IMR-90 (cell line): ENCODE measurements at regions not wholly inside any gene's neighbourhood (a gene's known extent, or its start where the extent isn't known, plus 50 kb on each side); places are given as distances from the start of the nearest gene placed in this dataset.

ENCODE experiments used
- ATAC-seq: fragments of 200-7000 bp; cut with Tn5 transposase; 2 replicates; pipeline ENCODE4 v1.9.1; 2020; ENCODE audit warnings: low read depth, mild to moderate bottlenecking, moderate library complexity
- BruUV-seq: library from RNA; stranded (reverse); fragments of 400-500 nt; replicated peaks from 2 replicates; lab custom pipeline; 2021; lab: Mats Ljungman, UMichigan
- CTCF ChIA-PET: fragments of 300-600 bp; formaldehyde crosslinking; extraction: SDS; loops from one replicate; lab custom pipeline; 2021; ENCODE audit warnings: antibody characterized with exemption; lab: Yijun Ruan, JAX
- POLR2A ChIA-PET: fragments of 300-600 bp; sonication (Branson Sonifier 250); formaldehyde crosslinking; loops from one replicate; lab custom pipeline; 2022; ENCODE audit warnings: antibody characterized with exemption; ENCODE audit not compliant: unreplicated experiment; lab: Charles Lee
- DNase-seq: peaks from one replicate; pipeline ENCODE4 v3.0.0; 2013
- H2AFZ ChIP-seq: replicated peaks from 2 replicates; pipeline ENCODE3; 2013; ENCODE audit warnings: low read length, mild to moderate bottlenecking; ENCODE audit not compliant: poor library complexity
- H2AK5ac ChIP-seq: 2 replicates; pipeline ENCODE4 v1.6.1; 2013; ENCODE audit warnings: low read depth, low read length, inconsistent platforms
- H2AK9ac ChIP-seq: replicated peaks from 2 replicates; pipeline ENCODE3; 2013; ENCODE audit warnings: mild to moderate bottlenecking, low read depth, low read length, moderate library complexity; ENCODE audit not compliant: poor library complexity
- H2BK120ac ChIP-seq: 2 replicates; pipeline ENCODE4 v1.6.1; 2013; ENCODE audit warnings: low read depth, low read length, inconsistent platforms
- H2BK15ac ChIP-seq: 3 replicates; pipeline ENCODE4 v1.6.1; 2013; ENCODE audit warnings: low read depth, low read length, inconsistent platforms
- H2BK20ac ChIP-seq: 2 replicates; pipeline ENCODE4 v1.6.1; 2013; ENCODE audit warnings: low read depth, mild to moderate bottlenecking, inconsistent platforms, low read length, moderate library complexity
- H2BK5ac ChIP-seq: 2 replicates; pipeline ENCODE4 v1.6.1; 2013; ENCODE audit warnings: mild to moderate bottlenecking, low read depth, low read length, inconsistent platforms; ENCODE audit not compliant: poor library complexity, severe bottlenecking
- H3K14ac ChIP-seq: replicated peaks from 2 replicates; pipeline ENCODE4 v1.6.1; 2013; ENCODE audit warnings: low read depth, low read length, inconsistent platforms
- H3K18ac ChIP-seq: 2 replicates; pipeline ENCODE4 v1.6.1; 2013; ENCODE audit warnings: low read depth, low read length, control low read depth
- H3K23ac ChIP-seq: 2 replicates; pipeline ENCODE4 v1.6.1; 2013; ENCODE audit warnings: low read depth, low read length, inconsistent platforms
- H3K27ac ChIP-seq: 2 replicates; pipeline ENCODE4 v1.5.1; 2013; ENCODE audit warnings: mild to moderate bottlenecking, control low read depth, low read length; ENCODE audit not compliant: insufficient read depth
- H3K27me3 ChIP-seq: 2 replicates; pipeline ENCODE4 v1.6.1; 2013; ENCODE audit warnings: low read length; ENCODE audit not compliant: control insufficient read depth, insufficient read depth
- H3K36me3 ChIP-seq: 2 replicates; pipeline ENCODE4 v1.6.1; 2013; ENCODE audit warnings: low read length, mixed read lengths; ENCODE audit not compliant: control insufficient read depth, insufficient read depth
- H3K4ac ChIP-seq: 2 replicates; pipeline ENCODE4 v1.6.1; 2013; ENCODE audit warnings: low read depth, low read length, inconsistent platforms
- H3K4me1 ChIP-seq: 2 replicates; pipeline ENCODE4 v1.6.1; 2013; ENCODE audit warnings: low read length, mixed read lengths; ENCODE audit not compliant: control insufficient read depth, insufficient read depth
- H3K4me2 ChIP-seq: 2 replicates; pipeline ENCODE4 v1.6.1; 2013; ENCODE audit warnings: low read depth, mild to moderate bottlenecking, control low read depth, low read length, moderate library complexity
- H3K4me3 ChIP-seq: 2 replicates; pipeline ENCODE4 v1.5.1; 2013; ENCODE audit warnings: low read depth, mild to moderate bottlenecking, control low read depth, low read length, moderate library complexity; ENCODE audit not compliant: insufficient read depth
- H3K56ac ChIP-seq: 2 replicates; pipeline ENCODE4 v1.6.1; 2013; ENCODE audit warnings: low read length, inconsistent platforms; ENCODE audit not compliant: insufficient read depth; ENCODE audit errors: extremely low read depth
- H3K79me1 ChIP-seq, 2 experiments: 2 replicates each; pipeline ENCODE4 v1.6.1; 2013; ENCODE audit warnings: low read length in 2 of 2, inconsistent platforms in 1 of 2, low read depth in 1 of 2
- H3K9ac ChIP-seq: 2 replicates; pipeline ENCODE4 v1.6.1; 2013; ENCODE audit warnings: low read depth, low read length, control low read depth
- H3K9me1 ChIP-seq: 2 replicates; pipeline ENCODE4 v1.6.1; 2013; ENCODE audit warnings: low read length, inconsistent platforms; ENCODE audit not compliant: insufficient read depth
- H3K9me3 ChIP-seq: 2 replicates; pipeline ENCODE4 v1.6.1; 2013; ENCODE audit warnings: low read length; ENCODE audit not compliant: control insufficient read depth, insufficient read depth
- H4K20me1 ChIP-seq: 2 replicates; pipeline ENCODE4 v1.6.1; 2013; ENCODE audit warnings: low read length, inconsistent platforms; ENCODE audit not compliant: insufficient read depth
- H4K5ac ChIP-seq: 2 replicates; pipeline ENCODE4 v1.6.1; 2013; ENCODE audit warnings: mild to moderate bottlenecking, low read depth, low read length, control low read depth
- H4K8ac ChIP-seq, 2 experiments: 2 replicates each; pipeline ENCODE4 v1.6.1; 2013; ENCODE audit warnings: low read depth in 2 of 2, low read length in 2 of 2, control low read depth in 1 of 2, inconsistent platforms in 1 of 2
- H4K91ac ChIP-seq: 2 replicates; pipeline ENCODE4 v1.6.1; 2013; ENCODE audit warnings: low read depth, low read length, inconsistent platforms; ENCODE audit not compliant: insufficient read depth
- CHD1 ChIP-seq: IDR thresholded peaks from 2 replicates; pipeline ENCODE4 v1.6.1; 2012; ENCODE audit warnings: low read depth, low read length, improper control_type of control experiment
- CTCF ChIP-seq: conservative IDR thresholded peaks from 2 replicates; pipeline ENCODE4 v1.5.1; 2012; ENCODE audit warnings: mild to moderate bottlenecking, low read depth, low read length, improper control_type of control experiment
- ELK1 ChIP-seq: fragments of 150-350 bp; IDR thresholded peaks from 2 replicates; pipeline ENCODE4 v1.6.1; 2016; ENCODE audit warnings: low read depth, mild to moderate bottlenecking, low read length, moderate library complexity, borderline replicate concordance
- FOS ChIP-seq: fragments of 150-350 bp; IDR thresholded peaks from 2 replicates; pipeline ENCODE4 v1.6.1; 2016; ENCODE audit warnings: low read depth, low read length
- MAFK ChIP-seq: IDR thresholded peaks from 2 replicates; pipeline ENCODE4 v1.6.1; 2012; ENCODE audit warnings: low read depth, low read length, improper control_type of control experiment
- MAZ ChIP-seq: IDR thresholded peaks from 2 replicates; pipeline ENCODE4 v1.6.1; 2012; ENCODE audit warnings: low read depth, mild to moderate bottlenecking, low read length, improper control_type of control experiment, moderate library complexity, borderline replicate concordance
- POLR2A ChIP-seq: IDR thresholded peaks from 2 replicates; pipeline ENCODE4 v1.6.1; 2012; ENCODE audit warnings: mild to moderate bottlenecking, low read depth, low read length
- RAD21 ChIP-seq: IDR thresholded peaks from 2 replicates; pipeline ENCODE4 v1.6.1; 2012; ENCODE audit warnings: low read length, improper control_type of control experiment
- RCOR1 ChIP-seq: IDR thresholded peaks from 2 replicates; pipeline ENCODE4 v1.6.1; 2012; ENCODE audit warnings: mild to moderate bottlenecking, low read length, improper control_type of control experiment; ENCODE audit not compliant: insufficient replicate concordance
- SMC3 ChIP-seq: fragments of 150-350 bp; IDR thresholded peaks from 2 replicates; pipeline ENCODE4 v1.6.1; 2016; ENCODE audit warnings: low read depth, mild to moderate bottlenecking, antibody characterized with exemption, low read length, moderate library complexity
- WGBS, 2 experiments: methylation state at CpG; one replicate each; pipeline versions ENCODE4 v1.1.5 to v1.1.7; 2013; ENCODE audit warnings: missing lambda C conversion rate in 2 of 2; ENCODE audit not compliant: insufficient read length in 1 of 2; ENCODE audit errors: extremely low coverage in 2 of 2; 5-methylcytosine and 5-hydroxymethylcytosine counted together
- dilution Hi-C: fragments of 300-500 bp; cut with HindIII; formaldehyde crosslinking; loops from one replicate; pipeline ENCODE4 v1.14.3; 2018; ENCODE audit warnings: low sequenced_read_pairs; ENCODE audit not compliant: unreplicated experiment
- in situ Hi-C: fragments of 300-500 bp; cut with MboI; formaldehyde crosslinking; loops from 3 replicates; pipeline ENCODE4 v1.14.3; 2019; ENCODE audit warnings: low sequenced_read_pairs, inconsistent platforms, mixed read lengths
- intact Hi-C: fragments of 100-400 bp; cut with micrococcal nuclease; formaldehyde crosslinking; loops from 2 replicates; pipeline ENCODE4 v1.10.0; 2022

- Histone ChIP-seq H3K79me1 (no peaks in the 10 kb centered on the region), H3K56ac (no peak overlapping the region), H4K5ac (no peak overlapping the region), H4K91ac (no peak overlapping the region), H3K9me3 (no peaks in the 10 kb centered on the region), H3K9ac (no peak overlapping the region), H4K8ac (no peak overlapping the region), H3K36me3 (no peaks in the 10 kb centered on the region), H3K14ac (no peak overlapping the region), H2AK9ac (no peak overlapping the region), H2BK120ac (no peak overlapping the region), H3K4me3 (no peak overlapping the region), H2AK5ac (no peak overlapping the region), H3K4me1 (peaks cover 2% of the 10 kb centered on the region; the same call in 1 of the 2 replicates), H4K20me1 (no peaks in the 10 kb centered on the region), H2BK20ac (no peak overlapping the region), H2BK5ac (no peak overlapping the region), H2BK15ac (no peak overlapping the region), H3K9me1 (no peaks in the 10 kb centered on the region), H3K23ac (no peak overlapping the region), H3K27me3 (no peaks in the 10 kb centered on the region), H3K4ac (no peak overlapping the region), H2AFZ (no peak overlapping the region), H3K18ac (no peak overlapping the region), H3K27ac (no peak overlapping the region), H3K4me2 (no peak overlapping the region)
- TF ChIP-seq RAD21 (no peak), MAFK (no peak), SMC3 (no peak), ELK1 (no peak), RCOR1 (no peak), POLR2A (no peak), FOS (no peak), CTCF (no peak), CHD1 (no peak), MAZ (no peak)
- ChIA-PET CTCF (no interaction called here), POLR2A (no interaction called here)
- BruUV-seq = no TSS peak
- ATAC-seq (no peak), DNase-seq (no peak)
- in situ Hi-C loops = no loop called here
- dilution Hi-C loops = no loop called here
- WGBS, 2 experiments = no CpG with 5 or more reads among the region's 3 CpGs
- intact Hi-C loops = no loop called here
These were observed 440.7 kb downstream of the CMPK2 start for GRCh38 chr2:6425032-6425431.
